ENCODE measurements at regions not wholly inside any gene's neighbourhood (a gene's known extent, or its start where the extent isn't known, plus 50 kb on each side); places are given as distances from the start of the nearest gene placed in this dataset.
"Not testable (repeated sequence)": the region's sequence is repeated elsewhere in the genome, so short reads cannot be mapped to it uniquely, and the experiment has no call there.

DNA sequence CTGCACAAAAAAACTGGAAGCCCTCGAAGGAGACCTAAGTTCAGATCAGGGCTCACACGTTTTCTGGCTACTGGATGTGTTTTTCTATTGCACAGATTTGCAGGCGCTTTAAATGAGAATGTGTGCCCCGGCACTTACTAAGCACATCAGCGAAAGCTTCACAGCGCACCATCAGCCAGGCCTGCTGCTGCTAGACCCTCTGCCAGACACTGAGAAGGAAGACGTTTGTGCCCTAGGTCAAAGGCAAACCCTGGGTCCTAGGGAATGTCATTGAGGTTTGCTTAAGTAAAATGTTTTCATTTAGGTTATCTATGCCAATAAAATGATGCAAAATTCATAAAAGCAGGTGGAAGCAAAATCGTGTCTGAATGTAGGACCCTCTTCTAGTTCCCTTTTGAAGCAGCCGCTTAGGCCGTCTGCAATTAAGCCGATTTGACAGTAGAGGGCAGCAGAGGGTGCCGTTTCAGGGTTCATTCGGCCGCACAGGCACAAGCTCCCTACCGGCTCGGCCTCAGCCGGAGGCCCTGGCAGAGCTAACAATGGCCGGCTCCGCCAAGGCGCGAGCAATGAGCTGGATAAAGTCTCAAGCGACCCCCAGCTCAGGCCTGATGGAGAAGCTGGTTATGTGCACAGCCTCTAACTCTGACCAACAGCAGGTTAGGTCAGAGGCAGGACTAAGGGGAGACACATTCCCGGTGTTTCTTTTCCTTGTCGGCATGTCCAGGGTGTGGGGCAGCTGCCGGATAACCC lies 107.2 kb upstream of the FOXA2 start:
- DNase-seq, result peak; percentile 86

DNA sequence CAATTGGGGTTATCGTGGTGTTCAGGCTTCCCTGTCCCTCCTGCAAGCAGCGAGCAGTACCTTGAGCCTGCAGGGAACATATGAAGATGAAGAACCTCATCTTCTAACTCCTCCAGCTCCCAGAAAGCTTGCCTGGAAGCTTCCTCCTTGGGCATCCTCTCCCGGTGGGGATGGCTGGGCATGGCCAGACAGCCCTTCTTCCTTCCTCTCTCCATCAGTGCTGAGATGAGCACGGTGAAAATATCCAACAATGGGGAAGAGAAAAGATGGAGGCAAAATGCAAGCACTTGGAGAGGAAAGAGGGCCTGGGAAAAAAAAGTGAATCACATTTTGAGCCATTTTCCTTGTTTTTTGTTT lies 107.7 kb upstream of the FOXA2 start:
- no peak for DNase-seq

DNA sequence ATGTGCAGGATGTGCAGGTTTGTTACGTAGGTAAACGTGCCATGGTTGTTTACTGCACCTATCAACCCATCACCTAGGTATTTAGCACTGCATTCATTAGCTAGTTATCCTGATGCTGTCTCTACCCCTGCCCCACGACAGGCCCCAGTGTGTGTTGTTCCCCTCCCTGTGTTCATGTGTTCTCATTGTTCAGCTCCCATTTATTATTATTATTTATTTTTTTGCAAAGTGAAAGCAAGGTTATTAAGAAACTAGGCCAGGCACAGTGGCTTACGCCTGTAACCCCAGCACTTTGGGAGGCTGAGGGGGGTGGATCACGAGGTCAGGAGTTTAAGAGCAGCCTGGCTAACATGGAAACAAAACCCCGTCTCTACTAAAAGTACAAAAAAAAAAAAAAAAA lies 108.2 kb upstream of the FOXA2 start:
- not testable (repeated sequence) for DNase-seq

DNA sequence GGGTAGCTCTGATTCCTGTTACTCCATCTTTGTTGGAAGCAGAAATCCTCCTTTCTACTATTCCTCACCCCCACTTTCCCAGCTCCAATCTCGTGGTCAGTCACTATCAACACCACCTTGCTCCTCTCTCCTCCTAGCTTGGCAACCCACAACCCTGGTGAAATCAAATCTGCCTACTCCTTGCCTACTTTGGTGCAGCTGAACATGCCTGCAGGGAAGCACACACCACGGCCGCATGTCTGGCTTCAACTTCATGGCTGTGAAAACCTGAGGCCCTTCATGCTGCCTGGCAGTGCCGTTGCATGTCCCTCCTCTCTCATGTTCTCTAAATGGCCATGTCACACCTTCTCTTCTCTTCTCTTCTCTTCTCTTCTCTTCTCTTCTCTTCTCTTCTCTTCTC lies 112.4 kb upstream of the FOXA2 start:
- DNase-seq, result no peak

DNA sequence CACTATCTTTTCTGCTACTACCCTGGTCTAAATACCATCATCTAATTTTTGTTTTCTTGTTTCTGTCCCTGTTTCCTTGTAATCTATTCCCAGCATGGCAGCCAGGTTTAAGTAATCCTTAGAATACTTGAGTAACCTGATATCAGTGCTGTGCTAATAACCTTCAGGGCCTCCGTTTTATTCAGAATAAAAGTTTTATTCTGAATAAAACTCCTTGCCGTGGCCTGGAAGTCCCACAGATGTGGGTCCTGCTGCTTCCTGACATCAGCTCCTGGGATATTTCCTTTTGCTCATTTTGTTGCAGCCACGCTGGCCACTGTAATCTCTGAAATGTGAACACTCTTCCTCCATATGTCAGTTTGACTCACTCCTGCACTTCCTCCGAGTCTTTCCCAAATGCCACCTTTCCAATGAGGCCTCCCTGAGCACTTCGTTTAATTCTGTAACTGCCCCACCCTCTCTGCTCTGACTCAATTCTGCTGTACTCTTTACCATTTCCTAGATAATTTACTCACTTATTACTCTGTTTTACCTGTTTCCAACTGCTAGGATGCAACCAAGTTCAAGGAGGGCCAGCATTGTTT lies 114.0 kb upstream of the FOXA2 start:
- DNase-seq, result no peak

DNA sequence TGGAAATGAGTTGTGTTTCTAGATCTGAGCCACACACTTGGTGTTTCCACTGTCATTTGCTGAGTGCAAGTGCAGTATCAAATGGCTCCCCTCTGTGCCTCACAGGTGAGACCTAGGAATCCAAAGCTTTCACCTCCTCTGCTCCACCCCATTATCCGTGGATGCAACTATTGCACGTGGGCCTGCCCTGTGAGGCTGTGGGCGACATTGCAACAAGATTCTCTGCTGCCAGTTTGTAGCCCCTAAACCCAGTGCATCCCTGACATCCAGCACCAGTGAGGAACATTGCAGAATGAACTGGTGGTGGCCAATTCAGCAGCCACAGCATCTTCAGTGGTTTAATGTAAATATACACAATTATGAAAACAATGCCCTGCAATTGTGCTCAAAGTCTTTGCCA lies 115.0 kb upstream of the FOXA2 start:
- no peak for DNase-seq

DNA sequence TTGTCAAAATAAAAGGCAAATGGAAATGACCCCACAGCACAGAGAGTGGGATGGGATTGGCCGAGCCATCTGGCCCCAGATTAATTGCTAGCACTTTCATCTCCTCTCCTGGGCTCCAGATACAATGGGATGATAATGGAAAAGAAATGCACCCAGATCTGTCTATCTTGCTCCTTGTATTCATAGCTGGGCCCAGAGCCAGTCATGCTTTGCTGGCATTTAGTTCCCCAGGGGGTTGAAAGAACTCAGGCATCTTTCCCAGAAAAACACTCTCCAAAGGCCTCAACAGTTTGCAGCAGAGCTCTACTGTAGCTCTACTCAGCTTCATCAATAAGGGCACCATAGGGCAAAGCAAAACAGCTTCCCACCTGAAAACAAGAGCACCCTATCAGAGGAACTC lies 116.0 kb upstream of the FOXA2 start:
- DNase-seq, result no peak

DNA sequence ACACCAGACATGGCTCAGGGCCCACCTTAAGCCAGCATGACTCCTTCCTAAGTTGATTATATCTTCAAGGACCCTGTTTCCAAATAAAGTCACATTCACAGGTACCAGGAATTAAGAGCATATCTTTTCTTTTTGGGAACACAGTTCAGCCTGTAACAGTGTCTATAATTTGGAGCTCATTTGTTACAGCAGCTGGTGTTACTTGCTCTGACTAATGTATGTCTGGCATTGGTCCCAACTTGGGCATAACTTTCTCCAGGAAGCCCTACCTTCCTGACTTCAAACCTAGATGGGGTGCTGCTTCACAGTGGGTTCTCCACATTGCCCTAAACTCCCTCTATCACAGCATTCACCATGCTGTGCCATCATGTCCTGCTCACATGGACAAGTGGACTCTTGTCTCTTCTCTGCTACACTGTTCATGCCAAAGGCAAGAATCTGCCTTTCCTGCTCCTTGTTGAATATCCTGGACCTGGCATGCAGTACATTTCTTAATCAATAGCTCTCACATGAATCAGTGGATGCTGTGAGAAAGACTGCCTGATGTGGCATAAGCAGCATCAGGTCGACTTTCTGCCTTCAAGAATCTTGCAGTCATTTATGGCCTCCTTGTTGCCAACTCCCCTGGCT lies 117.4 kb upstream of the FOXA2 start:
- no peak for DNase-seq

DNA sequence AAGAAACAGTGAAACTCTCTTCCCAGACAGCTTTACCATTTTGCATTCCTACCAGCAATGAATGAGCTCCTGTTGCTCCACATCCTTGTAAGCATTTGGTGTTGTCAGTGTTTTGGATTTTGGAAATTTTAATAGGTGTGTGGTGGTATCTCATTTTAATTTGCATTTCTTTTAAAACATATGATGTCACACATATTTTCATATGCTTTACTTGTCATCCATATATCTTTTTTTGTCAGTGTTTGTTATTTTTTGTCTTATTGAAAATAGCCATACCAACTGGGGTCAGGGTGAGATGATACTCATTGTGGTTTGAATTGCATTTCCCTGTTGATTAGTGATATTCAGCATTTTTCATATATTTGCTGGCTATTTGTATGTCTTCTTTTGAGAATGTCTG lies 119.5 kb upstream of the FOXA2 start:
- no peak for DNase-seq

DNA sequence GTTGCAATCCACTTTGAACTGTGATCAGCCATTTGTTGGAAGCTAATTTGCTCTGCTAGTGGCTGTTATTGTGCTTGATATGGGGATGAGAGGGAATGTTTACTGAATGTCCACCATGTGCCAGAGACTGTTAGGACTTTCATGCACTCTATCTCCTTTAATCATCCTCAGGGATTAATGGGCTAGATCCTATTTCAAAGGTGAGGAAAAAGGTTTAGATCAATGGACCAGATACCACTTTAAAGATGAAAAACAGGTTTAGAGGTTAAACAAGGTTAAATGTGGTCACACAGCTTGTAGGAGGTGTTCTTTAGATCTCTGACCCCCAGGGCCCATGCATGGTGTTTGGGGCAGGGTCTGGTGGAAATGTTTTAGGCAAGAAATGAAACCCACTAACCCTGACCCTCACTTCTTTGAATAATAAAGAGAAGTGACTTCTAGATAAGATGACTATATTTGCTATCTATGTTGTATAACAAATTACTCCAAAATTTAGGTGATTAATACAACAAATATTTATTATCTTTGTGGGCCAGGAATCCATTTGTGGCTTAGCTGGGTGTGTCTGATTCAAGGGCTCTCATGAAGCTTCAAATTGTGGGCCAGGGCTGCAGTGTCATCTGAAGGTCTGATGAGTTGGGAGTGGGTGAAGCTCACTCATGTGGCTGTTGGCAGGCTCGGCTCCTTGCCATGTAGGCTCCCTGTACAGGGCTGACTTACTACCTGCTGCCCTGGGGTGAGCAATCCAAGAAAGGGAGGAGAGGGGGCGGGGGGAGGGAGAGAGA lies 127.8 kb upstream of the FOXA2 start:
- DNase-seq, result no peak

DNA sequence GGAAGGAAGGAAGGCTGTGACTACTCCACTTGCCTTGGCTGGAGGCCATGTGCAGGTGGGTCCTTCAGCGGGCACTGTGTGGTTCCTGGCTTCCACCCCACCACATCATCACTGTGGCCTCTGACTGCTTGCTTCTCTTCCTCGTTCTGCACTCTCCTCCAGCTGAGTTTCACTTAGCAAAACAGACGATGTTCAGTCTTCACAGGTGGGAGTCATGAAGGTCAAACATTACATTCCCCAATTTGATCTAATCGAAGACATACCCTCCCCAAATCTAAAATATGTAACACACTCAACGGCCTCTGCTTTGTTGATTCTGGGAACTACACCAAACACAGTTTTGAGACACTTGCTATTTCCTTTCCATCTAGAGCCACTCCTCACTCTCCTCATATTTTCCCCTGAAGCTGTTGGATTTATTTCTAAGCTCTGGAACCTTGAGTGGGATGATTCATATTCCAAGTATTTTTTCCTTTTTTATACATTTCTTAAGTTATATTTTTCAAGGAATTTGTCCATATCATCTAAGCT lies 132.5 kb upstream of the FOXA2 start:
- peak; percentile 49 for DNase-seq

DNA sequence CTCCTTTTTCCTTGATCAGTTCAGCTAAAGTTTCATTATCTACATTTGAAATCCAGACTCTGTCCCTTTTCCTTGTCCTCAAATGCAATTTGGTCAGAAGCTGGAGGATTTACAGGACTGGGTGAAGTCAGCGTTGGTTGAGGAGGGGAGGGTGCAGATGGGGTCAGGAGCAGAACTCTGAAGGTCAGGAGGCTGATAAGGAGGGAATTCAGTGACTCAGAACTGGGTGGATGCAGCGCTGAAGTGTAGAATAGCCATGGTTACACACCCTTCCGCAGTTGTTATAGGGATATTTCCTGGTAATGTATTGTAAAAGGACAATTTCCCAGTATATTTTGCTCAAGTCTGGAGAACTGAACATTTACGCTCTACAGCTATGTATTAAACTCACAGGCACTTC lies 133.1 kb upstream of the FOXA2 start:
- no peak for DNase-seq

DNA sequence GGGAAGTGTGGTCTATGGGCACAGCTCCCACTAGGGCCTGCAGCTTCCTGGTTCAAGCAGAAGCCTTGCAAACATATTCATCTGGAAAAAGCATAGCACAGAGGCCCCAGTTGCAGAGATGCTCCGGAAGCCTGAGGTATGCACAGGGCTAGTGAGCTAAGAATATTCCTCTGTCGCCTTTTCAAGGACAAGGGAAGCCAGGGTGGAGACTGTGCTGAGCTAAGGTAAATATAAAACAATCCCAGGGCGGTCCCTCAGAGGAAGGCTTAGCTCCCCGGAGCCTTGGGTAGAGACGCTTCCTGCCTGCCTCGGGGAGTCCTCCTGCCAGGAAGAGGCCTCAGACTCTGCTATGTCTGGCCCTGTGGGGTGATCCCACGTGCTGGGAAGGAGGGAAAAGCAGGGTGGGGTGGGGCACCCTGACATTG lies 134.8 kb upstream of the FOXA2 start:
- peak; percentile 53 for DNase-seq

DNA sequence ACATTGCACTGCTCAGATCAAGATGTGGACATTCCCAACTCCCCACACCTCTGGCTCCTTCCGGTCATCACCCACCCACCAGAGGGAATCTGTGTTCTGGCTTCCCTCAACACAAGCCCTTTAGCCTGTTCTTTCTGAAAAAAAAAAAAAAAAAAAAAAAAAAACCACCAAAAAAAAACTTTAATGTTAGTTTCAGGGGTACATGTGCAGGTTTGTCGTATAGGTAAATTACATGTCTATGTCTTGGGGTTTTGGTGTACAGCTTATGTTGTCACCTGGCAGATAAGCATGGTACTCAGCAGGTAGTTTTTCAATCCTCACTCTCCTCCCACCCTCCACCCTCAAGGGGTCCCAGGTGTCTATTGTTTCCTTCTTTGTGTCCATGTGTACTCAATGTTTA lies 135.8 kb upstream of the FOXA2 start:
- no peak for DNase-seq

DNA sequence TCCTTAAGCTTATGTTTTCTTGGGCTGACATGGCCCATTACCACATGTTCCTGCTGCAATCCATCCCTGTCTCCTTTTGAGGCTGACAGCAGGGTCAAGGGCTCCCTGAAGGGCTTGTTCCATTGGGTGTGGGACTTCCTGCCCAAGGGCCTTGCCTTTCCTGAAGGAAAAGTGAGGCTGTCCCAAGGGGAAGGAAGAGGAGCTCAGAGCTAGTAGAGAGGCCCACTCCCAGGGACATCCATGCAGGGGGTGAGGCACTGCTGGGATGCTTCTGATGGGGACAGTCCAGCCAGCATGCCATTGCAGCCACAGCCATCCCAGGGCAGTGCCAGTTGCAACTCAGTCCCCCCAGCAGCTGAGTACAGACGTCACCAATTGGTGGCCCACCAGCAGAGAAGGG lies 138.4 kb upstream of the FOXA2 start:
- DNase-seq, result no peak

DNA sequence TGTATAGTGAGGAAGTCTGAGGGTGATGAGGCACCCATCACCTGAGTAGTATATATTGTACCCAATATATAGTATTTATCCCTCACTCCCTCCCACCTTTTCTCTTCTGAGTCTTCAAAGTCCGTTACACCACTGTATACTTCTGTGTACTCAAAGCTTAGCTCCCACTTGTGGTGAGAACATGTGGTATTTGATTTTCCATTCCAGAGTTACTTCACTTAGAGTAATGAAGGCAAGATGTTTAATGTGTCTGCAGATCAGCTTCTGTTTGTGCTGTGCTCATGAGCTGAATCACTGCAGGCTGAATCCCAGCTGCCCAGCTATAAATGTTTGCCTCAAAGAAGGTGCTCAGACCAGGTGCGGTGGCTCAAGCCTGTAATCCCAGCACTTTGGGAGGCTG lies 139.3 kb upstream of the FOXA2 start:
- DNase-seq, result no peak

DNA sequence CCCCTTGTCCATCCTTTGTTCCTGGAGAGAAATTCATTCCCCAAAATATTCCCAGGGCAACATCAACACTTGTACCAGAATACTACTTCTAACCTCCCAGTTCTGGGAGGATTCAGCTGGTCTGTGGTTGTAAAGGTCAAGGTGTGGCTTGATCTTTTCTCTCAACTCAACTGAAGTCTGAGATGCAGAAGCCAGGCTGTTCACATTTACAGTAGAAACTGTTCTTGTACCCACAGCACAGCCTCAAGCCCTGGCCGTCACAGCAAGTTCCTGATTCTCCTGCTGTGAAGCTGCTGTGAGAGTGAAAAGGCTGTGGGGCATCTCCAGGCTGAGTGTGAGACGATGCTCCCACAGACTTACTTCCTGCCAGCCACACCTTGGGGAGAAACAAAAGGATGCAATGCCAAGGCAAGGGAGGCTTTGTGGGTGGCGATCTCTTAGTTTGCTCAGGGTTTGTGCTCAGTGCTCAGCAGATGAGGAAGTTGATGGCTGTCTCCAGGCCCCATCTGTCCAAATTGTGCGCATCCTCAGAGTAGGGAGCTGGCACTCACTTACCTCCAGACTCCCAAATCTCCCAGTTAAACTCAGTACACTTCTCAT lies 143.9 kb upstream of the FOXA2 start:
- no peak for DNase-seq

DNA sequence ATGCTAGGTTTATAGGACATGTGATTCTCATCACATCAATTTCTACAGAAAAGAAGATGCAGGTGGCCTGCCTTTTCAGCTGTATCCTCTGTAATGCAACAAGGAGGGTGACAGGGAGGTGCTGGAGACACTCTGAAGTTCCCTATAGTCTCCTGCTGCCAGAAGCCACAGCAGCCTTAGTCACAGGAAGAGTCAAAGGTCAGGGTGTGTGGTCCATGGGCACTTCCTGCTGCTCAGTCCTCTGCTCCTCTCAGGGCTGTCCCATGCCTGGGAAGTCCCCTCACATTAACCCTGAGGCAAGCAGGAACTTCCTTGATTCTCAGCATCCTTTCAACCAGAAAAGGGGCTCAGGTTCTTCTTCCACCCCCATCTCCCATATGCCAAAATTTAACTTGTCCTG lies 144.8 kb upstream of the FOXA2 start:
- DNase-seq, result no peak

DNA sequence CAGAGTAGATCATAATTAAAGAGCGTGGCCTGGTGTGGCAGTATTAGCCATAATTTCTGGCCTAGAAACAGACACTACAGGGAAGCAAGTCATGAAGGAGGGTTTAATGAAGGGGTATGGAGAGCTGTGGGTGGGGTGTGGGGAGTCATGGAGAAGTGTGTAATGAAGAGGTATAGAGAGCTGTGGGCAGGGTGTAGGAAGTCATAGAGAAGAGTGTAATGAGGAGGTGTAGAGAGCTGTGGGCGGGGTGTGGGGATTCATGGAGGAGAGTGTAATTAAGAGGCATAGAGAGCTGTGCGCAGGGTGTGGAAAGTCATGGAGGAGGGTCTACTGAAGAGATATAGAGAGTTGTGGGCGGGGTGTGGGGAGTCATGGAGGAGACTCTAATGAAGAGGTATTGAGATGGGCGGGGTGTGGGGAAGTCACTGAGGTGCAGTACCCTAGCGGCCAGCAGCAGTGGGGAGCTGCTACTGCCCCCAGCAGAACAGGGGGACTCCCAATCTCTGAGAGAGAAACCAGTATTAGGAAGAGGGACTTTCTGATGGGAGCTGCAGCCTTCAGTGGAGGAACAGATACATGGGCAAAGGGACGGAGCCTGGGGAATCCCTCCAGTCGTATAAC lies 145.4 kb upstream of the FOXA2 start:
- DNase-seq, result no peak

DNA sequence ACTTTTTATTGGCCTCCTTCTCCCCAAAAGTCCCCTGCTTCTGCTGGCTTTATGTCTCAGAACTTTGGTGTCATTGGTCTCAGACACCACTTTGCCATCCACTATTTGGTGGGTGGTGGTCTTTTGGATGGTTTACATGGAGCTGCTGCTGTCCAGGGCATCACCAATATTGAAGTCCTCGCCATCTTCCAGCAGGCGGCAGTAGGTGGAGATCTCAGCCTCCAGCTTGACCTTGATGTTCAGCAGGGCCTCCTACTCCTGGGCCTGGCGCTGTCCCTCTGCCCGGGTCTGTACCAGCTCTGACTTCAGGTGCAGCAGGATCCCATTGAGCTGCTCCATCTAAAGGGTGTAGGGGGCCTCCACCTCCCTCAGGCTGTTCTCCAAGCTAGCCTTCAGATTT lies 148.4 kb upstream of the FOXA2 start:
- no peak for DNase-seq

DNA sequence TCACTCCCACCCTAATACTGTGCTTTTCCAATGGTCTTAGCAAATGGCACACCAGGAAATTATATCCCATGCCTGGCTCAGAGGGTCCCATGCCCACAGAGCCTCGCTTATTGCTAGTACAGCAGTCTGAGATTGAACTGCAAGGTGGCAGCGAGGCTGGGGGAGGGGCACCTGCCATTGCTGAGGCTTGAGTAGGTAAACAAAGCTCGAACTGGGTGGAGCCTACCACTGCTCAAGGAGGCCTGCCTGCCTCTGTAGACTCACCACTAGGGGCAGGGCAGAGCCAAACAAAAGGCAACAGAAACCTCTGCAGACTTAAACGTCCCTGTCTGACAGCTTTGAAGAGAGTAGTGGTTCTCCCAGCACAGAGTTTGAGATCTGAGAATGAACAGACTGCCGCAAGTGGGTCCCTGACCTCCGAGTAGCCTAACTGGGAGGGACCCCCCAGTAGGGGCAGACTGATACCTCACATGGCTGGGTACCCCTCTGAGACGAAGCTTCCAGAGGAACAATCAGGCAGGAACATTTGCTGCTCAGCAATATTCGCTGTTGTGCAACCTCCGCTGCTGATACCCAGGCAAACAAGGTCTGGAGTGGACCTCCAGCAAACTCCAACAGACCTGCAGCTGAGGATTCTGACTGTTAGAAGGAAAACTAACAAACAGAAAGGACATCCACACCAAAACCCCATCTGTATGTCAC lies 150.7 kb upstream of the FOXA2 start:
- not testable (repeated sequence) for DNase-seq

DNA sequence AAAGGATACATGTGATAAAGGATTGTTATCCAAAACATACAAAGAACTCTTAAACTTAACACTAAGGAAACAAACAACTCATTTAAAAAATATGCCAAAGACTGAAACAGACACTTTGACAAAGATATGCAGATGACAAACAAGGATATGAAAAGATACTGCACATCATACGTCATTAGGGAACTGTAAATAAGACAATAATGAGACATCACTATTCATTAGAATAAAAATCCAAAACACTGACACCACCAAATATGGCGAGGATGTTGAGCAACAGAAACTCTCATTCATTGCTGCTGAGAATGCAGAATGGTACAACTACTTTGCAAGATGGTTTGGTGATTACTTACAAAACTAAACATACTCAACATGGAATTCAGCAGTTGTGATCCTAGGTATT lies 156.5 kb upstream of the FOXA2 start:
- DNase-seq, result no peak
